Astrocyte of the spinal cord (primary cell): ENCODE measurements at regions not wholly inside any gene's neighbourhood (a gene's known extent, or its start where the extent isn't known, plus 50 kb on each side); places are given as distances from the start of the nearest gene placed in this dataset.

Experiments used
- DNase-seq: peaks from one replicate; pipeline ENCODE4 v3.0.0; 2011; ENCODE audit warnings: low read depth, low spot score
- H3K4me3 ChIP-seq: 2 replicates; pipeline ENCODE4 v1.5.1; 2011; ENCODE audit warnings: low read depth, mild to moderate bottlenecking, low read length, moderate library complexity
- CTCF ChIP-seq: IDR thresholded peaks from 2 replicates; pipeline ENCODE4 v1.5.1; 2012; ENCODE audit warnings: low read depth, mild to moderate bottlenecking, low read length, inconsistent platforms
- in situ Hi-C: cut with HindIII; loops from 2 replicates; pipeline ENCODE4 v1.10.0; 2017; ENCODE audit warnings: low sequenced_read_pairs

- no peak for TF ChIP-seq CTCF
- no peak overlapping the region for H3K4me3 ChIP-seq
- in situ Hi-C loops: no loop called here
- DNase-seq: no peak
Observed at GRCh38 chr2:6577960-6578359, 287.7 kb downstream of the CMPK2 start.

- in situ Hi-C loops: no loop called here
- no peak overlapping the region for H3K4me3 ChIP-seq
- TF ChIP-seq CTCF: no peak
- DNase-seq: no peak
Observed at GRCh38 chr2:6578416-6578815, 287.3 kb downstream of the CMPK2 start.

DNA sequence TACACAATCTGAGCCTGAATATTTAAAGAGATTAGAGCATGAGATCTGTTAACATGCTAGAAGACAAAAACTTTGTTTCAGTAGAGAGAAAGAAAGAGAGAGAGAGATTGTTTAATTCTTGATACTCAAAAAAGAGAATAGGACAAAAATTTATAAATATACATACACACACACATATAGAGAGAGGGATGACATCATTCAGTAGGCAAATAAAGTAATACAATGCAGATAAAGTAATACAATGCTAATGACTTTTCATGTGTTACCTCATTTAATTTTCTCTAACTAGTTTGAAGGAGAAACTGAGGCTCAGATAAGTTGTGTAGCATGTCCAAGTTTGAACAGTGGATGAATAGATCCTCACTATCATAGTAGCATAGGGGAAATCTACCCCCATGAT is 286.4 kb downstream of the CMPK2 start:
- H3K4me3 ChIP-seq: no peak overlapping the region
- no peak for TF ChIP-seq CTCF
- no peak for DNase-seq
- in situ Hi-C loops: no loop called here

- in situ Hi-C loops: no loop called here
- H3K4me3 ChIP-seq: no peak overlapping the region
- no peak for TF ChIP-seq CTCF
- peak; percentile 56 for DNase-seq
Observed at GRCh38 chr2:6580982-6581381, 284.7 kb downstream of the CMPK2 start.

DNA sequence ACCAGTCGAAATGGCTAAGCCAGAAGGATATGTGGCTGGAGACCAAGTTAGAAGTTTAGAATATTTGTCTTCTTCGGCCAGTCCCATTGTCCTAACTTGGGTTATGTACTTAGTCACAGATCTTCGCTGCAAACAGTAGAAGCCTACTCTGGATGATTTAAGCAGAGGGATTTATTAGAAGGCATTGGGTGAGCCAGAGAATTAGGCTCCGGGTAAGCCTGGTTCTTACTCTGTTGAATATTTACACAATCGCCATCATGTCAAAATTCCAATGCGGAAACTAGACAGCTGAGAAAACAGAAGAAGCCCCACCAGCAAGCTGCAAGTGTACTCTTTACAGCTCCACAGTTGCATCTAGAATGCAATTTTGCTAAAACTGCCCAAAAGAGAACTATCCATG is 276.6 kb downstream of the CMPK2 start:
- H3K4me3 ChIP-seq: no peak overlapping the region
- no peak for TF ChIP-seq CTCF
- in situ Hi-C loops: no loop called here
- DNase-seq: no peak

DNA sequence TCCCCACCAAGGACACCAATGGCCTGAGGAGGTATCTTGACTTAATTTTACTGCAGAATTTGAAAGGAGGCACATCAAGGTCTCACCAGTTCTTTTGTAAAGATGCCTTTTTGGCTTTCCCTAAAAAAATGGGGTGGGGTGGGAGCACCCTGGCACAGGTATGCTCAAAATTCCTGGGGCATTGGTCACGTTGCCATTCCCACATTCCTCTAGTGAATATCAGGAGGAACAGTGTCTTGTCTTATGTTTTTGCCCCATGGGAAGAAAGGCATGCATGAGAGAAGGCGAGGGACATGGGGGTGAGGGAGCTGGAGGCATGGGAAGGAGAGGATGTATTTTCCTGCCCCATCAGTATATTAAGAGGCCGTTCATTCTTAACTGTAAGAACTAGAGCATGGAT is 275.3 kb downstream of the CMPK2 start:
- no peak for TF ChIP-seq CTCF
- H3K4me3 ChIP-seq: no peak overlapping the region
- in situ Hi-C loops: no loop called here
- no peak for DNase-seq

DNA sequence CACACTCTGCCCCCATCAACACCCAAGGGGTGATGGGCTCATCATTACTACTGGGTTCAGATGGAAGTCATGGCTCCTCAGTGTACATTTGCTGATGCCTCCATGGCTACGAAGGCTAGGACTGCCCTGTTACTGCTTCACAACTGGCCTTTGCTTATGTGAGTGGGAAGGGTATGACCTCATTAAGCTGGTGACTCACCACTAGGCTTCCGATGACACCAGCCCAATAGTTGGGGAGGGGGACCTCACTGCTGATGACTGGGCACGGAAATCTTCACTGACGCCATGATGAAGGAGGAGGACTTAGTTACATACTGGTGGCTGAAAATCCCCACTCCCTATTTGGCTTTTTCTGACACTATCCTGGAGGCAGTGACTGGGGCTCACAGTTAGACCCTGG is 263.2 kb downstream of the CMPK2 start:
- TF ChIP-seq CTCF: no peak
- peak; percentile 5 for DNase-seq
- in situ Hi-C loops: no loop called here
- no peak overlapping the region for H3K4me3 ChIP-seq
